AG09309 (cell line): ENCODE measurements at regions not wholly inside any gene's neighbourhood (a gene's known extent, or its start where the extent isn't known, plus 50 kb on each side); places are given as distances from the start of the nearest gene placed in this dataset.

ENCODE experiments used
- DNase-seq: peaks from one replicate; pipeline ENCODE4 v3.0.0-alpha.2; 2010; ENCODE audit warnings: low read depth
- H3K4me3 ChIP-seq: 2 replicates; pipeline ENCODE4 v1.5.1; 2011; ENCODE audit warnings: mild to moderate bottlenecking, low read depth, low read length, moderate library complexity; ENCODE audit not compliant: control insufficient read depth
- CTCF ChIP-seq: IDR thresholded peaks from 2 replicates; pipeline ENCODE4 v1.5.1; 2011; ENCODE audit warnings: mild to moderate bottlenecking, low read depth, low read length, inconsistent platforms; ENCODE audit not compliant: insufficient read depth, control insufficient read depth; ENCODE audit errors: missing control alignments

GRCh38 chr2:183859129-183859528 is 734.9 kb downstream of the NUP35 start:
- TF ChIP-seq CTCF: no peak
- no peak overlapping the region for H3K4me3 ChIP-seq
- no peak for DNase-seq

DNA sequence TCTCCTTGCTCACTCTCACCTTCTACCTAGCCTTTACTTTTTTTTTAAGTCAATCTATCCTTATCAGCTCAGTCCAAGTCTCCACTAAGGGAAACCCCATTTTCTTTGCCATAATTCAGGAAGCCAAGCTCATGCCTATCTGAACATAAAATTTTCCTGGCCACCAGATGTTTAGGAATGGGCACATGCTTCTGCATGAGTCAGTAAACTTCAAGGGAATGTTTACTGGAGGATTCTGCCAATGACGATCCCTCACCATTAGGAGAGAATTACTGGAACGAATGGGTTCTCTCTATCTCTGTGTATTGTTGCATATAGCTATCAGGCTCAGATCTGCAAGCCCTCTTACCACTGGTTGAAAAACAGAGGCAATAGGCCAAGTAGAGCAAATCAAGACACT is 731.7 kb upstream of the ZNF804A start:
- no peak for DNase-seq
- no peak overlapping the region for H3K4me3 ChIP-seq
- TF ChIP-seq CTCF: no peak

- H3K4me3 ChIP-seq: no peak overlapping the region
- no peak for DNase-seq
- no peak for TF ChIP-seq CTCF
Observed at GRCh38 chr2:183867206-183867605, 731.1 kb upstream of the ZNF804A start.

- TF ChIP-seq CTCF: no peak
- H3K4me3 ChIP-seq: no peak overlapping the region
- DNase-seq: no peak
Observed at GRCh38 chr2:183868153-183868552, 730.2 kb upstream of the ZNF804A start.

GRCh38 chr2:183868707-183869106 is 729.6 kb upstream of the ZNF804A start:
- no peak for TF ChIP-seq CTCF
- no peak for DNase-seq
- no peak overlapping the region for H3K4me3 ChIP-seq

GRCh38 chr2:183872131-183872530 is 726.2 kb upstream of the ZNF804A start:
- no peak for DNase-seq
- no peak for TF ChIP-seq CTCF
- no peak overlapping the region for H3K4me3 ChIP-seq

- no peak for TF ChIP-seq CTCF
- no peak overlapping the region for H3K4me3 ChIP-seq
- DNase-seq: no peak
Observed at GRCh38 chr2:183881978-183882377, 716.4 kb upstream of the ZNF804A start.
